A549 (cell line): ENCODE measurements at regions not wholly inside any gene's neighbourhood (a gene's known extent, or its start where the extent isn't known, plus 50 kb on each side); places are given as distances from the start of the nearest gene placed in this dataset.

Experiments used
- CHD4 ChIP-seq: fragments of 200-600 bp; sonication (generic); IDR thresholded peaks from 2 replicates; pipeline ENCODE4 v1.6.1; 2016; ENCODE audit warnings: antibody characterized with exemption, mild to moderate bottlenecking, borderline replicate concordance
- CTCF ChIP-seq: fragments of >200 bp; sonication (Bioruptor Twin); formaldehyde crosslinking; IDR thresholded peaks from 3 replicates; pipeline ENCODE4 v1.5.1; 2016
- KDM5A ChIP-seq: fragments of 200-600 bp; sonication (generic); IDR thresholded peaks from 2 replicates; pipeline ENCODE4 v1.6.1; 2016; ENCODE audit warnings: antibody characterized with exemption, mild to moderate bottlenecking
- POLR2A ChIP-seq: IDR thresholded peaks from 2 replicates; pipeline ENCODE4 v1.6.1; 2012; ENCODE audit warnings: mild to moderate bottlenecking, low read length
- REST ChIP-seq: fragments of 200-600 bp; sonication (generic); IDR thresholded peaks from 2 replicates; pipeline ENCODE4 v1.6.1; 2016; ENCODE audit warnings: antibody characterized with exemption, mild to moderate bottlenecking, moderate library complexity
- RNF2 ChIP-seq: fragments of 200-600 bp; sonication (generic); IDR thresholded peaks from 2 replicates; pipeline ENCODE4 v1.6.1; 2016; ENCODE audit warnings: low read depth, mild to moderate bottlenecking, antibody characterized with exemption, moderate library complexity, borderline replicate concordance
- SMC3 ChIP-seq: fragments of >200 bp; sonication (Bioruptor Twin); formaldehyde crosslinking; IDR thresholded peaks from 3 replicates; pipeline ENCODE4 v1.6.1; 2018; ENCODE audit warnings: inconsistent platforms
- TF ChIP-seq, protein P1 (sequence below): IDR thresholded peaks from 2 replicates; pipeline ENCODE4 v1.6.1; 2012

DNA sequence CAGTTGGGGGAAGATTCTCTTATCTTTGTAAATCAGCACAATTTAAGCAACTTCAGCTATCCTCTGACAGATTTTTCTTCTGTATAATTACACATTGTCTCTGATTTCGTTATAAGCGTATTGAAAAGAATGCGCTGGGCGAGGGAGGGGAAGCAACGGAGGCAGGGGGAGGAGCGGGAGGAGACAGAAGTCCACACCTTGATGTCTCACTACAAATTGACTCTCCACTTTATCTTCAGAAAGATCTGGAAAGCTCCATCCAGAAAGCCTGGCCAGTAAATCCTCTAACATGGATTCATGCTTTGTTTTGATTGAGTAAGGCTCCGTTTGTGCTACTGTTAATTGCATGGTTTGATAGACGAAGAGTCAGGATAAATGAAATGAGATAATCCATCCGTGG, 76.6 kb downstream of the SMIM21 start:
- TF ChIP-seq POLR2A (no peak), CTCF (no peak), CHD4 (no peak), KDM5A (no peak), REST (no peak), RNF2 (no peak), SMC3 (no peak)
- TF ChIP-seq, protein P1, sequence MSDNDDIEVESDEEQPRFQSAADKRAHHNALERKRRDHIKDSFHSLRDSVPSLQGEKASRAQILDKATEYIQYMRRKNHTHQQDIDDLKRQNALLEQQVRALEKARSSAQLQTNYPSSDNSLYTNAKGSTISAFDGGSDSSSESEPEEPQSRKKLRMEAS = no peak
